T-cell (primary cell): ENCODE measurements at regions not wholly inside any gene's neighbourhood (a gene's known extent, or its start where the extent isn't known, plus 50 kb on each side); places are given as distances from the start of the nearest gene placed in this dataset.

ENCODE experiments used
- ATAC-seq, 4 experiments: fragments of 200-7000 bp in 3 of 4; fragments of 150-1000 bp in 1 of 4; cut with Tn5 transposase; replicated peaks in 1 of 4; 1 replicate in 3 of 4; 2 replicates in 1 of 4; pipeline ENCODE4 v1.10.0; 2021; ENCODE audit warnings: moderate library complexity in 3 of 4, mild to moderate bottlenecking in 2 of 4, moderate number of reproducible peaks in 1 of 4
- CTCF ChIA-PET, 2 donors: fragments of 300-600 bp; sonication (Branson Sonifier 250); formaldehyde crosslinking; loops; one replicate each; lab custom pipeline; 2022; ENCODE audit warnings: antibody characterized with exemption in 2 of 2; lab: Charles Lee
- POLR2A ChIA-PET, 2 donors: fragments of 300-600 bp; sonication (Branson Sonifier 250); formaldehyde crosslinking; loops; one replicate each; lab custom pipeline; 2022; ENCODE audit warnings: antibody characterized with exemption in 2 of 2; lab: Charles Lee
- DNase-seq, 35 experiments: peaks; one replicate each; pipeline versions ENCODE4 v3.0.0 to v3.0.0-alpha.2; 2013 to 2023
- H3K27ac ChIP-seq: one replicate; pipeline ENCODE4 v1.5.1; 2013; ENCODE audit warnings: low read length
- H3K27me3 ChIP-seq, 2 experiments: replicated peaks in 1 of 2; 1 replicate in 1 of 2; 2 replicates in 1 of 2; pipeline versions ENCODE4 v1.6.1 to v1.7.0; 2013; ENCODE audit warnings: low read length in 1 of 2, mixed read lengths in 1 of 2; ENCODE audit not compliant: control insufficient read depth in 2 of 2, insufficient read depth in 2 of 2; ENCODE audit errors: extremely low read depth in 1 of 2
- H3K36me3 ChIP-seq, 2 donors: 1 replicate in 1 of 2; 2 replicates in 1 of 2; pipeline versions ENCODE4 v1.6.1 to v1.7.0; 2013; ENCODE audit warnings: low read length in 1 of 2; ENCODE audit not compliant: control insufficient read depth in 2 of 2, insufficient read depth in 1 of 2; ENCODE audit errors: extremely low read depth in 1 of 2
- H3K4me1 ChIP-seq, 2 experiments: 1 replicate in 1 of 2; 2 replicates in 1 of 2; pipeline versions ENCODE4 v1.6.1 to v1.7.0; 2013; ENCODE audit warnings: low read length in 2 of 2, mixed read lengths in 1 of 2; ENCODE audit not compliant: insufficient read depth in 2 of 2, control insufficient read depth in 1 of 2; ENCODE audit errors: extremely low read depth in 1 of 2
- H3K4me3 ChIP-seq, 2 donors: 1 replicate in 1 of 2; 2 replicates in 1 of 2; pipeline versions ENCODE4 v1.5.1 to v1.7.0; 2013; ENCODE audit warnings: mild to moderate bottlenecking in 2 of 2, low read length in 1 of 2, moderate library complexity in 1 of 2; ENCODE audit not compliant: control insufficient read depth in 1 of 2; ENCODE audit errors: extremely low read depth in 1 of 2
- H3K9me3 ChIP-seq: 2 replicates; pipeline ENCODE4 v1.7.0; 2013
- H3K27ac Mint-ChIP-seq, 2 donors: one replicate each; pipeline ENCODE4 v1.8.0; 2020 to 2021; ENCODE audit warnings: mild to moderate bottlenecking in 2 of 2, mixed read lengths in 2 of 2
- H3K27me3 Mint-ChIP-seq, 2 donors: one replicate each; pipeline ENCODE4 v1.8.0; 2021 to 2022; ENCODE audit warnings: mixed read lengths in 2 of 2
- H3K36me3 Mint-ChIP-seq: one replicate; pipeline ENCODE4 v1.8.0; 2021; ENCODE audit warnings: mixed read lengths
- H3K4me1 Mint-ChIP-seq, 3 donors: one replicate each; pipeline ENCODE4 v1.8.0; 2020 to 2022; ENCODE audit warnings: mixed read lengths in 3 of 3, mild to moderate bottlenecking in 1 of 3
- H3K4me3 Mint-ChIP-seq, 3 donors: one replicate each; pipeline ENCODE4 v1.8.0; 2020 to 2022; ENCODE audit warnings: mild to moderate bottlenecking in 3 of 3, mixed read lengths in 3 of 3, moderate library complexity in 3 of 3
- H3K9me3 Mint-ChIP-seq, 3 donors: one replicate each; pipeline ENCODE4 v1.8.0; 2020 to 2022; ENCODE audit warnings: mixed read lengths in 3 of 3
- WGBS: methylation state at CpG from one replicate; pipeline ENCODE4 v1.1.5; 2013; ENCODE audit warnings: missing lambda C conversion rate; ENCODE audit not compliant: insufficient coverage; 5-methylcytosine and 5-hydroxymethylcytosine counted together

DNA sequence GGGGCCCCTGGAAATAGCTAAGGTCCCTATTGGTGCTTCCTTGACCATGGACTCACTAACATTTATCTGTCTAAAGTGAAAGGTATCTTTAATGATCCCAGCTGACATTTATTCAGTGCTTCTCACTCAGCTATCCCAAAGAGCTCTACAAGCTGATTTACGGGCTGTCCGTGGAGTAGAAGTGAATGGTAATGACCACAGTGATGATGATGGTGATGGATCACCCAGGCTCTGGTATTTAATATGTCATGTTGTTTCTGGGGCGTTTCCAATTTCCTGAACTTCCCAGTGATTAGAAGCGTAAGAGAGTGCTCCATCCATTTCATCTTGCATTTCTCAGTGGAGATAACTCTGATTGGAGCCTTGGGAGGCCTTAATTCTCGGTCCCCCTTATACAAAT is 304.3 kb downstream of the HRH4 start:
- H3K36me3 ChIP-seq, result no peaks in the 10 kb centered on the region
- H3K27ac Mint-ChIP-seq, result no peak overlapping the region
- no peak for ATAC-seq

DNA sequence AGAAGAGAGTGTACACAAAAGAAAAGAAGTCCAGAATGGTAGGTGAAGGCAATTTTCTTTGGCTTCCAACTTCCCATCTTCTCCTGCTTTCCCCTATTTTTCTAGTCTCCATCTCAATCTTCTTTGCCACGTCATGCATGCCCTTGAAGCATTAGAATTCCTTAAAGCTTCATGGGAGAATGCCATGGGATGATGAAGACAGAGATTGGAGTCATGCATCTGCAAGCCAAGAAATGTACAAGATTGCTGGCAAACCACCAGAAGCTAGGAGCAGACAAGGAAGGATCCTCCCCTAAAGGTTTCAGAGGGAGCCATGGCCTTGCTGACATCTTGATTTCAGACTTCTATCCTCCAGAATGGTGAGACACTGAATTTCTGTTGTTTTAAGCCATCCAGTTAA is 305.9 kb downstream of the HRH4 start:
- no peak overlapping the region for H3K4me3 Mint-ChIP-seq
- DNase-seq, result no peak
- H3K9me3 ChIP-seq, result no peaks in the 10 kb centered on the region
- H3K36me3 ChIP-seq, result no peaks in the 10 kb centered on the region
- H3K27me3 ChIP-seq, result no peaks in the 10 kb centered on the region
- H3K9me3 Mint-ChIP-seq, result peaks cover 5 to 7% (median 6%) of the 10 kb centered on the region in 3 donors
- H3K36me3 Mint-ChIP-seq, result no peaks in the 10 kb centered on the region
- no peak overlapping the region for H3K27ac Mint-ChIP-seq
- CTCF ChIA-PET, result no interaction called here
- H3K4me1 Mint-ChIP-seq, result no peaks in the 10 kb centered on the region
- H3K4me1 ChIP-seq, result no peaks in the 10 kb centered on the region
- POLR2A ChIA-PET, result no interaction called here
- WGBS, result no CpG with 5 or more reads among the region's 1 CpG
- H3K27me3 Mint-ChIP-seq, result peaks cover 0 to 20% of the 10 kb centered on the region in 2 donors
- ATAC-seq, result no peak
- no peak overlapping the region for H3K4me3 ChIP-seq
- H3K27ac ChIP-seq, result no peak overlapping the region

More for the DNA sequence above, 304.3 kb downstream of the HRH4 start:
- Histone ChIP-seq H3K9me3 (no peaks in the 10 kb centered on the region), H3K27ac (no peak overlapping the region), H3K4me3 (no peak overlapping the region), H3K27me3 (no peaks in the 10 kb centered on the region), H3K4me1 (no peaks in the 10 kb centered on the region)
- Mint-ChIP-seq H3K9me3 (peaks cover 7 to 11% (median 7%) of the 10 kb centered on the region in 3 donors), H3K4me1 (no peaks in the 10 kb centered on the region), H3K36me3 (no peaks in the 10 kb centered on the region), H3K4me3 (no peak overlapping the region), H3K27me3 (peaks cover under 1 to 19% of the 10 kb centered on the region in 2 donors)
- CTCF ChIA-PET, result no interaction called here
- WGBS, result 80% methylated on average over 1 of the region's 5 CpGs
- no peak for DNase-seq
- POLR2A ChIA-PET, result no interaction called here

DNA sequence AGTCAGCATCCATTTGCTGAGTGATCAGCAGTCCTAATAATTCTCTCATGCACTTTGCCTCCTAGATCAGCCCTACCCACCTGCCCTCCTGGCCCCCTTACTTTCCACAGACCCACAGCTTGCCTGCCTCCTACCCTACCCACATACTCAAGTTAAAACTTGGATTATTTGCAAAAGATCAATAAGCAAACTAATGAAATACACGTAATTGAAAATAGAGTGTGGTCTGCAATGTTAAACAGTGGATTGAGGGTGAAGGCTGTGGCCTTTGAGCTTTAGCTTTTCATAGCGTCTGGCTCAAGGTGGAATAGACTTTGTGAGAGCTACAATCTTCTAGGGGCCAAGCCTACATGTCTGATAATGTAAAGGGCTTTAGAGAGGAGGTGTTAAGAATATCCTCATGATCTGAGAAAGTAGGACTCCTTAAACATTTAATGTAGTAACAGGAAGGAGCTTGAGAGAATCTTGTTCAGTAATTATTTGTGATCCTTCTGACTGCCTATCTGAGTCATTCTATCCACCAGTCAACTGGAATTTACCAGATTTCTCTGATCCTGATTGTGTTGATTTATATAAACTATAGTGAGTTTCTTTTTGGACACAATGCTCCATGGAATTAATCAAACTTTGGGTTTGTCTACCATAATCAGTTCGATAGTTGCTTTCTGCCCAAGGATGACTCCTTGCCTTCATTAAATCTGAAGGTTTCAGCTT is 310.0 kb downstream of the HRH4 start:
- Mint-ChIP-seq H3K36me3 (no peaks in the 10 kb centered on the region), H3K9me3 (peaks cover 0 to 3% (median 0%) of the 10 kb centered on the region in 3 donors), H3K4me1 (no peaks in the 10 kb centered on the region), H3K27ac (no peak overlapping the region), H3K27me3 (peaks cover 0 to 17% of the 10 kb centered on the region in 2 donors), H3K4me3 (no peak overlapping the region)
- Histone ChIP-seq H3K27ac (no peak overlapping the region), H3K36me3 (no peaks in the 10 kb centered on the region), H3K27me3 (no peaks in the 10 kb centered on the region), H3K4me1 (no peaks in the 10 kb centered on the region), H3K4me3 (no peak overlapping the region), H3K9me3 (no peaks in the 10 kb centered on the region)
- 94% methylated on average over 2 of the region's 3 CpGs for WGBS
- ChIA-PET CTCF (interaction anchor here in 1 of 2 donors (0.7 kb wide), 1 partner anchor 27 kb away, joined by 5 read pairs; no protein-coding TSS in a partner anchor), POLR2A (interaction anchor here in 1 of 2 donors (0.6 kb wide), 1 partner anchor 12 kb away, joined by 10 read pairs; no protein-coding TSS in a partner anchor)
- no peak for DNase-seq
- no peak for ATAC-seq

DNA sequence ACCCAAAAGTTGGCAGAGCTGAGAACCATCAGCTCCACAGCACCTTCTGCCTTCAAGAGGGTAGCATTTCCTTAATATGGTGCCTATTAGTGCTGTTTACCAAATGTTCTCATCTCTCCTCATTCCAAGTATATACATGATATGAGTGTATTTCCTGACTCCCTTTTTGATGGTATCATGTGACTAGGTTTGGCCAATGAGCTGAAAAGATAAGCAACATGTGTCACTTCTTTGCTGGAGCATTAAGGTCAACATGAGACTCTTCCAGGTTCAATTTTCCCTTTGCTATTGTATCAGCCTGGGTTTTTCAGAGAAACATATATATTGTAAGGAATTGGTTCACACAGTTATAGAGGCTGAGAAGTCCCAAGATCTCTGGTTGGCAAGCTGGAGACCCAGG is 310.9 kb downstream of the HRH4 start:
- Mint-ChIP-seq H3K27ac (no peak overlapping the region), H3K4me1 (no peaks in the 10 kb centered on the region), H3K27me3 (peaks cover 0 to 17% of the 10 kb centered on the region in 2 donors), H3K36me3 (no peaks in the 10 kb centered on the region), H3K9me3 (peaks cover 0 to 3% (median 0%) of the 10 kb centered on the region in 3 donors), H3K4me3 (no peak overlapping the region)
- H3K36me3 ChIP-seq, result no peaks in the 10 kb centered on the region
- ChIA-PET CTCF (no interaction called here), POLR2A (no interaction called here)
- no peak overlapping the region for H3K27ac ChIP-seq
- no peak for DNase-seq
- no peaks in the 10 kb centered on the region for H3K4me1 ChIP-seq
- H3K9me3 ChIP-seq, result no peaks in the 10 kb centered on the region
- no peak for ATAC-seq
- H3K4me3 ChIP-seq, result no peak overlapping the region
- H3K27me3 ChIP-seq, result no peaks in the 10 kb centered on the region

DNA sequence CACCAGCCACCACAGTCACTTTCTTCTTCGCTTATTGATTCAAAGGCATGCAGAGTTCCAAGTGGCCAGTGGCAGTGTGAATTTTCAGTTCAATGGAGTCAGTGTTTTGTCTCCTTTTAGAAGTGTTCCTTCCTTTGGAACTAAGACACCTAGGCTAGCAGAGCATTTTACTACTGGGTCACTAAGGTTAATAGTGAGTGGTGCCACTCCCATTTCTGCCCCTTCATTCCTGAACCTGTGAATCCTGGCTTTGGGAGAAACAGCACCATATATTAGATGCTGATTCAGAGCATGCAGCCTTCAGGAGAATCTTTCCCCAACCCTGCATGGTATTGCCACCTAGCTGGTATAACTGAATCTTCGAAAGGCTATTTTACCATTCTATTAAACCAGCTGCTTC is 312.7 kb downstream of the HRH4 start:
- Mint-ChIP-seq H3K4me1 (no peaks in the 10 kb centered on the region), H3K27ac (no peak overlapping the region), H3K27me3 (peaks cover 0 to 9% of the 10 kb centered on the region in 2 donors), H3K4me3 (no peak overlapping the region), H3K9me3 (no peaks in the 10 kb centered on the region), H3K36me3 (no peaks in the 10 kb centered on the region)
- CTCF ChIA-PET, result no interaction called here
- Histone ChIP-seq H3K27me3 (no peaks in the 10 kb centered on the region), H3K27ac (no peak overlapping the region), H3K4me3 (no peak overlapping the region), H3K9me3 (no peaks in the 10 kb centered on the region), H3K36me3 (no peaks in the 10 kb centered on the region), H3K4me1 (no peaks in the 10 kb centered on the region)
- no peak for DNase-seq
- no CpG with 5 or more reads among the region's 2 CpGs for WGBS
- POLR2A ChIA-PET, result no interaction called here
- ATAC-seq, result no peak

DNA sequence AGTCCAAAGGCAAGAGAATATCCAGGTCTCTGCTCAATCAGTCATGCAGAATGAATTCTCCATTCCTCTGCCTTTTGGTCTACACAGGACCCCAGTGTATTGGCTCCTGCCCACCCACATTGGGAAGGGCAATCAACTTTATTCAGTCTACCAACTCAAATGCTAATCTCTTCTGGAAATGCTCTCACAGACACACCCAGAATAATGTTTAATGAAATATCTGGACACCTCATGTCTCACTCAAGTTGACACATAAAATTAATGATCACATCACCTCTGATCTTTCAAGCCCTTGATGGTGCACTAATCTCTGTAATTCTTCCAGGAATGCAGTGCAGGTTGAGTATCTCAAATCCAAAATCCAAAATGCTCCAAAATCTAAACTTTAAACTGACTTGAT is 315.6 kb downstream of the HRH4 start:
- Histone ChIP-seq H3K9me3 (no peaks in the 10 kb centered on the region), H3K36me3 (no peaks in the 10 kb centered on the region), H3K27me3 (no peaks in the 10 kb centered on the region), H3K4me3 (no peak overlapping the region), H3K4me1 (no peaks in the 10 kb centered on the region), H3K27ac (no peak overlapping the region)
- H3K4me3 Mint-ChIP-seq, result no peak overlapping the region
- H3K36me3 Mint-ChIP-seq, result no peaks in the 10 kb centered on the region
- H3K27me3 Mint-ChIP-seq, result no peaks in the 10 kb centered on the region
- no peaks in the 10 kb centered on the region for H3K4me1 Mint-ChIP-seq
- ChIA-PET POLR2A (no interaction called here), CTCF (no interaction called here)
- H3K9me3 Mint-ChIP-seq, result no peaks in the 10 kb centered on the region
- ATAC-seq (no peak), DNase-seq (no peak)
- no peak overlapping the region for H3K27ac Mint-ChIP-seq
